ENCODE measurements at regions not wholly inside any gene's neighbourhood (a gene's known extent, or its start where the extent isn't known, plus 50 kb on each side); places are given as distances from the start of the nearest gene placed in this dataset.
A peak's percentile ranks its signal among the peaks of the same experiment; 100 is the strongest.

GRCh38 chr1:220372451-220372850 lies 100.2 kb upstream of the RAB3GAP2 start:
- no peaks in the 10 kb centered on the region for H3K27me3 ChIP-seq (ENCODE audit: insufficient read depth, low read length)
- DNase-seq (ENCODE audit: insufficient read length, low spot score, missing footprints): no peak
- H3K4me3 ChIP-seq (ENCODE audit: insufficient read depth, low read length): no peak overlapping the region
- peaks cover 31% of the 10 kb centered on the region for H3K4me1 ChIP-seq (ENCODE audit: insufficient read depth, low read length)
- H3K36me3 ChIP-seq (ENCODE audit: insufficient read depth, low read length): no peaks in the 10 kb centered on the region
- no peak overlapping the region for H3K4me2 ChIP-seq (ENCODE audit: insufficient read depth, low read length)
- H4K20me1 ChIP-seq (ENCODE audit: insufficient read depth, low read length): no peaks in the 10 kb centered on the region
- H3K79me2 ChIP-seq (ENCODE audit: insufficient read depth, low read length): no peaks in the 10 kb centered on the region
- no peak overlapping the region for H3K27ac ChIP-seq (ENCODE audit: low read depth, low read length)
- TF ChIP-seq CTCF (IDR thresholded peaks at IDR 0.05; ENCODE audit: extremely low read depth, low read depth, low read length): no peak
- H3K9me3 ChIP-seq (ENCODE audit: low read depth, low read length): no peaks in the 10 kb centered on the region
- no peak overlapping the region for H2AFZ ChIP-seq (ENCODE audit: low read length)

DNA sequence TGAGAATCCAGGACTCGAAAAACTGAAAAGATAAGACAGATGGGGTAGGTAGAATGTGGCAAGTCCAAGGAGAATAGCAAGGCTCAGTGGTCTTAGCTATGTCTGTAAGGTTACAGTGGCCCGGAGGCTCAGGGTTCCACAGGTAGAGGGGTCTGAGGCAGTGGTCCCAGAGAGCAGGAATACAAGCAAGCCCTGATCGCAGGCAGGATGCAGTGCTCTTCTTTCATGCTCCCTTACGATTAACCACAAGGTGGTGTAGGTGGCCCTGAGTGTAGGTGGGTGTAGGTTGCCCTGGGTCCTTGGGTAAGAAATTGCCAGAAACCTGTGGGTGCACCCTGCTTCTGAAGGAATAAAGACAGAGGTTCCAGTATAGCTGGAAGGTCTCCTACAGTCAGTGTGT lies 99.1 kb upstream of the RAB3GAP2 start:
- peaks cover 31% of the 10 kb centered on the region for H3K4me1 ChIP-seq (ENCODE audit: insufficient read depth, low read length)
- H4K20me1 ChIP-seq (ENCODE audit: insufficient read depth, low read length): no peaks in the 10 kb centered on the region
- no peaks in the 10 kb centered on the region for H3K9me3 ChIP-seq (ENCODE audit: low read depth, low read length)
- no peak for TF ChIP-seq CTCF (IDR thresholded peaks at IDR 0.05; ENCODE audit: extremely low read depth, low read depth, low read length)
- no peak overlapping the region for H3K4me3 ChIP-seq (ENCODE audit: insufficient read depth, low read length)
- no peak overlapping the region for H3K4me2 ChIP-seq (ENCODE audit: insufficient read depth, low read length)
- no peak overlapping the region for H2AFZ ChIP-seq (ENCODE audit: low read length)
- no peaks in the 10 kb centered on the region for H3K36me3 ChIP-seq (ENCODE audit: insufficient read depth, low read length)
- H3K27ac ChIP-seq (ENCODE audit: low read depth, low read length): no peak overlapping the region
- no peaks in the 10 kb centered on the region for H3K79me2 ChIP-seq (ENCODE audit: insufficient read depth, low read length)
- no peak for DNase-seq (ENCODE audit: insufficient read length, low spot score, missing footprints)
- no peaks in the 10 kb centered on the region for H3K27me3 ChIP-seq (ENCODE audit: insufficient read depth, low read length)

DNA sequence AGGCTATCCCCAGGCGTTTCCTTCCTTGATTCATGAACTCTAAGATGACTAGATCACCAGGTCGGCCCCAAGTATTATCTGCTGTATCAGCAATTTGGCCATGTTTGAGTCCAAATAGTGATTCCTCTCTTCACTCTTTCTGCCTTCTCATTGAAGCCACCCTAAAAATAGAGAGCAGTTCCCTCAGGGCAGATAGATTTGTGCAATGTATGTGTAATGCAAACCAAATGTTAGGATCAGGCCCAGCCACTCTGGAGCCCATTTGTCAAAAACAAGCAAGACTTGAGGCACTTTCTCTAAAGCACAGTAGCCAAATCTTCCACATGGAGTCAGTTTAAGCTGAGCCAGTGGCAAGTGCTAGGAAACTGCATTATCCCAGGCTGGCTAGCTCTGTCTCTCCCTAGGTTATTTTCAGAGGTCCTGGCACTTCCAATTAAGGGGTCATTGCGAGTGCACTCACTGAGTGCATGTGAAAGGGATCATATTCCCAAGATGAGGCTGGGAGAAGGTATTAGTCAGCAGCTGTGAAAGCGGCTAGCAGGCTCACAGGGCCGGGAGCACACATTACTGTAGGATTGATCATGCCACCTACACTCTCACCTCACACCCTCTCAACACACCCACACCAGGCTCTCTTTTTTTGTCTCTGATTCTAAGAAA lies 97.9 kb upstream of the RAB3GAP2 start:
- H3K4me2 ChIP-seq (ENCODE audit: insufficient read depth, low read length): peak overlapping the region; percentile 62
- DNase-seq (ENCODE audit: insufficient read length, low spot score, missing footprints): peak; percentile 93
- no peaks in the 10 kb centered on the region for H3K27me3 ChIP-seq (ENCODE audit: insufficient read depth, low read length)
- peak overlapping the region; percentile 57 for H2AFZ ChIP-seq (ENCODE audit: low read length)
- no peaks in the 10 kb centered on the region for H3K79me2 ChIP-seq (ENCODE audit: insufficient read depth, low read length)
- H3K9me3 ChIP-seq (ENCODE audit: low read depth, low read length): no peaks in the 10 kb centered on the region
- H3K27ac ChIP-seq (ENCODE audit: low read depth, low read length): peak overlapping the region; percentile 89
- H4K20me1 ChIP-seq (ENCODE audit: insufficient read depth, low read length): no peaks in the 10 kb centered on the region
- H3K4me1 ChIP-seq (ENCODE audit: insufficient read depth, low read length): peaks cover 31% of the 10 kb centered on the region
- no peak overlapping the region for H3K4me3 ChIP-seq (ENCODE audit: insufficient read depth, low read length)
- no peak for TF ChIP-seq CTCF (IDR thresholded peaks at IDR 0.05; ENCODE audit: extremely low read depth, low read depth, low read length)
- H3K36me3 ChIP-seq (ENCODE audit: insufficient read depth, low read length): no peaks in the 10 kb centered on the region

DNA sequence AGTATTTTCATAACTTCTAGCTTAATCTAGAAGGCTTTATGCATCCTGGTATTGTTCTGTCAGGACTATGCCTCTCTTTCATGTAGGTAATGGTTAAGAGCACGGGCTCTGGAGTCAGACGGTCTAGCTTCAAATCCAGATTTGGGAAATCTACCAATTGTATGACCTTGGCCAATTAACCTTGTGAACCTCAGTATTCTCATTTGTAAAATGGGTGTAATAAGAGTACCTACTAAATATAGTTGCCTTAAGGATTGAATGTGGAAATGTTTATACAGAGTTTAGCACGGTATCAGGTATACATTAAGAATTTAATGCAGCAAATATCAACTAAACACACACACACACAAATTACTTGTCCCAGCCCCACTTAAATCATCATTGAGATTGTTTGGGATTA lies 97.3 kb upstream of the RAB3GAP2 start:
- no peak overlapping the region for H2AFZ ChIP-seq (ENCODE audit: low read length)
- no peaks in the 10 kb centered on the region for H3K9me3 ChIP-seq (ENCODE audit: low read depth, low read length)
- no peaks in the 10 kb centered on the region for H3K27me3 ChIP-seq (ENCODE audit: insufficient read depth, low read length)
- H4K20me1 ChIP-seq (ENCODE audit: insufficient read depth, low read length): no peaks in the 10 kb centered on the region
- H3K4me2 ChIP-seq (ENCODE audit: insufficient read depth, low read length): peak overlapping the region; percentile 62
- peak overlapping the region; percentile 89 for H3K27ac ChIP-seq (ENCODE audit: low read depth, low read length)
- H3K36me3 ChIP-seq (ENCODE audit: insufficient read depth, low read length): no peaks in the 10 kb centered on the region
- no peaks in the 10 kb centered on the region for H3K79me2 ChIP-seq (ENCODE audit: insufficient read depth, low read length)
- TF ChIP-seq CTCF (IDR thresholded peaks at IDR 0.05; ENCODE audit: extremely low read depth, low read depth, low read length): no peak
- no peak for DNase-seq (ENCODE audit: insufficient read length, low spot score, missing footprints)
- no peak overlapping the region for H3K4me3 ChIP-seq (ENCODE audit: insufficient read depth, low read length)
- peaks cover 31% of the 10 kb centered on the region for H3K4me1 ChIP-seq (ENCODE audit: insufficient read depth, low read length)

All from osteoblast (primary cell).